Neuronal stem cell (in vitro differentiated cells): ENCODE measurements at regions not wholly inside any gene's neighbourhood (a gene's known extent, or its start where the extent isn't known, plus 50 kb on each side); places are given as distances from the start of the nearest gene placed in this dataset.
"Not testable (repeated sequence)": the region's sequence is repeated elsewhere in the genome, so short reads cannot be mapped to it uniquely, and the experiment has no call there.

ENCODE experiments used
- DNase-seq: peaks from one replicate; pipeline ENCODE4 v3.0.0-alpha.2; 2013; ENCODE audit warnings: low spot score
- H2AFZ ChIP-seq: one replicate; pipeline ENCODE4 v1.6.1; 2013; ENCODE audit warnings: mild to moderate bottlenecking, low read length, inconsistent platforms
- H2AK5ac ChIP-seq: 2 replicates; pipeline ENCODE4 v1.6.1; 2013; ENCODE audit warnings: low read depth, mild to moderate bottlenecking, inconsistent platforms, low read length, moderate library complexity, mixed read lengths
- H2BK120ac ChIP-seq: 2 replicates; pipeline ENCODE4 v1.6.1; 2013; ENCODE audit warnings: low read depth, mild to moderate bottlenecking, inconsistent platforms, low read length, moderate library complexity, mixed read lengths
- H2BK12ac ChIP-seq: one replicate; pipeline ENCODE4 v1.6.1; 2013; ENCODE audit warnings: low read length, inconsistent platforms
- H2BK15ac ChIP-seq: 2 replicates; pipeline ENCODE4 v1.6.1; 2013; ENCODE audit warnings: mild to moderate bottlenecking, low read length, inconsistent platforms, mixed read lengths
- H2BK5ac ChIP-seq: one replicate; pipeline ENCODE4 v1.6.1; 2013; ENCODE audit warnings: inconsistent platforms, mild to moderate bottlenecking, low read length, moderate library complexity
- H3K14ac ChIP-seq: one replicate; pipeline ENCODE4 v1.6.1; 2013; ENCODE audit warnings: low read length, inconsistent platforms
- H3K18ac ChIP-seq: 2 replicates; pipeline ENCODE4 v1.6.1; 2013; ENCODE audit warnings: low read length, inconsistent platforms
- H3K23ac ChIP-seq: 2 replicates; pipeline ENCODE4 v1.6.1; 2013; ENCODE audit warnings: low read depth, mild to moderate bottlenecking, mixed read lengths, low read length, inconsistent platforms; ENCODE audit not compliant: poor library complexity
- H3K27ac ChIP-seq: replicated peaks from 3 replicates; pipeline ENCODE4 v1.5.1; 2013; ENCODE audit warnings: low read length, inconsistent platforms
- H3K27me3 ChIP-seq, 3 experiments: 2 replicates each; pipeline ENCODE4 v1.6.1; 2013; ENCODE audit warnings: low read length in 3 of 3, mild to moderate bottlenecking in 2 of 3, inconsistent platforms in 1 of 3, low read depth in 1 of 3, mixed read lengths in 1 of 3, moderate library complexity in 1 of 3; ENCODE audit not compliant: control insufficient read depth in 3 of 3, insufficient read depth in 3 of 3
- H3K36me3 ChIP-seq, 2 donors: replicated peaks in 1 of 2; 2 replicates each; pipeline ENCODE4 v1.6.1; 2013; ENCODE audit warnings: low read length in 2 of 2; ENCODE audit not compliant: control insufficient read depth in 2 of 2, insufficient read depth in 2 of 2
- H3K4ac ChIP-seq: 2 replicates; pipeline ENCODE4 v1.6.1; 2013; ENCODE audit warnings: inconsistent platforms, mild to moderate bottlenecking, low read length, moderate library complexity
- H3K4me1 ChIP-seq, 2 donors: 1 replicate in 1 of 2; 2 replicates in 1 of 2; pipeline ENCODE4 v1.6.1; 2013; ENCODE audit warnings: low read length in 2 of 2, low read depth in 1 of 2; ENCODE audit not compliant: control insufficient read depth in 2 of 2, insufficient read depth in 1 of 2
- H3K4me2 ChIP-seq: one replicate; pipeline ENCODE4 v1.6.1; 2013; ENCODE audit warnings: mild to moderate bottlenecking, low read length, inconsistent platforms; ENCODE audit not compliant: insufficient read depth, poor library complexity, severe bottlenecking
- H3K4me3 ChIP-seq, 2 donors: 2 replicates each; pipeline ENCODE4 v1.5.1; 2013; ENCODE audit warnings: low read length in 2 of 2, mild to moderate bottlenecking in 2 of 2, inconsistent platforms in 1 of 2, moderate library complexity in 1 of 2
- H3K79me1 ChIP-seq: one replicate; pipeline ENCODE4 v1.6.1; 2013; ENCODE audit warnings: low read depth, mild to moderate bottlenecking, inconsistent platforms, low read length, moderate library complexity
- H3K9ac ChIP-seq: one replicate; pipeline ENCODE4 v1.6.1; 2013; ENCODE audit warnings: mild to moderate bottlenecking, low read depth, low read length, inconsistent platforms; ENCODE audit not compliant: poor library complexity
- H3K9me3 ChIP-seq, 2 donors: replicated peaks in 1 of 2; 2 replicates each; pipeline versions ENCODE3 to v1.6.1; 2013; ENCODE audit warnings: low read length in 2 of 2, mild to moderate bottlenecking in 2 of 2, inconsistent platforms in 1 of 2, low read depth in 1 of 2, mixed read lengths in 1 of 2, moderate library complexity in 1 of 2; ENCODE audit not compliant: control insufficient read depth in 2 of 2, insufficient read depth in 1 of 2
- H4K8ac ChIP-seq: one replicate; pipeline ENCODE4 v1.6.1; 2013; ENCODE audit warnings: low read depth, mild to moderate bottlenecking, inconsistent platforms, low read length, moderate library complexity
- H4K91ac ChIP-seq: one replicate; pipeline ENCODE4 v1.6.1; 2013; ENCODE audit warnings: low read length, low read depth, mild to moderate bottlenecking, inconsistent platforms; ENCODE audit not compliant: poor library complexity
- WGBS, 2 donors: extraction: QIAGEN DNeasy Blood & Tissue Kit; methylation state at CpG; one replicate each; pipeline ENCODE4 v1.1.7; 2013; ENCODE audit warnings: missing lambda C conversion rate in 2 of 2, mixed read lengths in 1 of 2; ENCODE audit not compliant: insufficient read length in 2 of 2, insufficient replicate concordance in 1 of 2; ENCODE audit errors: extremely low coverage in 2 of 2; 5-methylcytosine and 5-hydroxymethylcytosine counted together

DNA sequence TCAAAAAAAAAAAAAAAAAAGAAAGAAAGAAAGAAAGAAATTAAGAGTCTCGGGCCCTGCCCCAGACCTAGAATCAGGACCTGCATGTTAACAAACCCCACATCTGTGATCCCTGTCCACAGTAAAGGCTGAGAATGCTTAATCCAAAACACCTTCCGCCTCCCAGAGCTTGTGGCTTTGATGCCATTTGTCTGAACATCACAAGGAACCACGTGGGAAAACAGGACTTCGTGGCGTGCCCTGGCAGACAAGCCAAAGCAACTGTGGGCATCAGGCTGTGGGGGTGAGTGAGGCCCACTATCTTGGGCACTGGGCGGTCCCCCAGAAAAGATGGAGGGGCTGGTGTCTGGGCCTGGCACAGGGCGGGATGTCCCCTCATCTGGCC lies 173.4 kb upstream of the CIBAR2 start:
- H3K79me1 ChIP-seq: no peaks in the 10 kb centered on the region
- H3K4ac ChIP-seq: no peak overlapping the region
- H4K91ac ChIP-seq: peak overlapping the region; percentile 77
- no peak overlapping the region for H2BK120ac ChIP-seq
- H3K23ac ChIP-seq: peak overlapping the region; percentile 9
- no peak overlapping the region for H2BK5ac ChIP-seq
- peak overlapping the region; percentile 76 for H2BK15ac ChIP-seq
- H3K27ac ChIP-seq: no peak overlapping the region
- H3K14ac ChIP-seq: no peak overlapping the region
- peaks cover 0 to 2% of the 10 kb centered on the region in 2 donors for H3K9me3 ChIP-seq
- no peak for DNase-seq
- peak overlapping the region; percentile 72 for H2AK5ac ChIP-seq
- no peak overlapping the region for H3K4me3 ChIP-seq
- H3K4me2 ChIP-seq: no peak overlapping the region
- H2AFZ ChIP-seq: no peak overlapping the region
- no peaks in the 10 kb centered on the region for H3K36me3 ChIP-seq
- H3K4me1 ChIP-seq: peaks cover 13 to 47% of the 10 kb centered on the region in 2 donors
- no peak overlapping the region for H4K8ac ChIP-seq
- peaks cover 0 to 10% (median 0%) of the 10 kb centered on the region in 3 experiments for H3K27me3 ChIP-seq
- H3K9ac ChIP-seq: no peak overlapping the region
- peak overlapping the region; percentile 60 for H2BK12ac ChIP-seq
- no CpG with 5 or more reads among the region's 7 CpGs for WGBS, 2 donors
- H3K18ac ChIP-seq: peak overlapping the region; percentile 39

DNA sequence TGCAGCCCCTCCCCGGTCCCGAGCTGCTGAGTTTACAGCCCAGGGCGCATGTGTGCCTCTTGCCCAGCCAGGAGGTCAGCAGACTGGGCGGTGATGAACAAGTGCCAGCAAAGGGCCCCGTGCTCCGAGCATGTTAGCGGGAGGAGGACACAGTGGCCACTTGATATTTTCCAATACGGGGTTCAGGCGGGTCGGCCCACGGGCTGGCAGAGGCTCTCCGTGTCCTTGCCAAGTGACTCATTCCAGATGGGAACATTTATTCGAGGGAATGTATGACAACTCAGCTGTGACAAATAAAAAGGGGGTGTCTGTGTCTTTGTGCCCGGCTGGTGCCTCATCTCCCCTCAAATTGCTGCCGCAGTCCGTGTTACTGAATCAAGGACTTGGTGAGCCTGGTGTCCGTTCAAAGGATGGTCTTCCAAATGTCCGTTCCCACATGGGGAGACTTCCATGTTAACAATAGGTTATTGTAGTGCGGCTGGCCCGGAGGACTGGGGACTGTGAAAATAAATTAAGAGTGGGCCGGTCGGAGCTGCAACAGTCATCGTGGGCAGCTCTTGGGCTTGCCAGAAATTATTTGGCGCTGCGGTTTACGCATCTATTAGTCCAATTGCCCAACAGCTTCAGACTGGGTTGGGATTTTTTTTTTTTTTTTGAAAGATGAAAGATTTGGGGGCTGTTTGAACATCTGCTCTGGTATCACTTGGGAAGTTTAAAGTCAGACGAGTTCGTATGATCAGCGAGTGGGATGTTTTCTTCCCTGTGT lies 174.0 kb upstream of the CIBAR2 start:
- H3K4me3 ChIP-seq: no peak overlapping the region
- peak overlapping the region; percentile 39 for H3K18ac ChIP-seq
- H2BK15ac ChIP-seq: peak overlapping the region; percentile 76
- H4K91ac ChIP-seq: peak overlapping the region; percentile 77
- no peak overlapping the region for H3K9ac ChIP-seq
- no peak overlapping the region for H3K4ac ChIP-seq
- no CpG with 5 or more reads among the region's 29 CpGs for WGBS, 2 donors
- peak overlapping the region; percentile 72 for H2AK5ac ChIP-seq
- H3K9me3 ChIP-seq: peaks cover 0 to 3% of the 10 kb centered on the region in 2 donors
- H2BK12ac ChIP-seq: peak overlapping the region; percentile 60
- peaks cover 17 to 50% of the 10 kb centered on the region in 2 donors for H3K4me1 ChIP-seq
- H3K79me1 ChIP-seq: no peaks in the 10 kb centered on the region
- H3K27me3 ChIP-seq: peaks cover 0 to 15% (median 0%) of the 10 kb centered on the region in 3 experiments
- no peaks in the 10 kb centered on the region for H3K36me3 ChIP-seq
- no peak overlapping the region for H3K4me2 ChIP-seq
- no peak overlapping the region for H2BK5ac ChIP-seq
- no peak overlapping the region for H4K8ac ChIP-seq
- H2BK120ac ChIP-seq: no peak overlapping the region
- H3K23ac ChIP-seq: peak overlapping the region; percentile 9
- H2AFZ ChIP-seq: no peak overlapping the region
- H3K27ac ChIP-seq: no peak overlapping the region
- H3K14ac ChIP-seq: no peak overlapping the region
- DNase-seq: no peak

- Histone ChIP-seq H3K4me2 (no peak overlapping the region), H3K18ac (peak overlapping the region; percentile 24), H3K23ac (peak overlapping the region; percentile 15), H2BK120ac (no peak overlapping the region), H2AFZ (no peak overlapping the region), H4K91ac (no peak overlapping the region), H3K36me3 (no peaks in the 10 kb centered on the region), H2BK12ac (no peak overlapping the region), H3K4ac (no peak overlapping the region), H4K8ac (no peak overlapping the region), H3K9me3 (peaks cover 0 to 3% of the 10 kb centered on the region in 2 donors), H3K9ac (no peak overlapping the region), H2AK5ac (peak overlapping the region; percentile 25), H2BK15ac (no peak overlapping the region), H3K27me3 (peaks cover 0 to 15% (median 0%) of the 10 kb centered on the region in 3 experiments), H3K79me1 (no peaks in the 10 kb centered on the region), H3K4me3 (no peak overlapping the region), H3K14ac (no peak overlapping the region), H3K27ac (no peak overlapping the region), H3K4me1 (peaks cover 19 to 57% of the 10 kb centered on the region in 2 donors), H2BK5ac (no peak overlapping the region)
- DNase-seq: no peak
- WGBS, 2 donors: no CpG with 5 or more reads among the region's 34 CpGs
Measured at GRCh38 chr16:85286951-85287814, 174.9 kb upstream of the CIBAR2 start.

DNA sequence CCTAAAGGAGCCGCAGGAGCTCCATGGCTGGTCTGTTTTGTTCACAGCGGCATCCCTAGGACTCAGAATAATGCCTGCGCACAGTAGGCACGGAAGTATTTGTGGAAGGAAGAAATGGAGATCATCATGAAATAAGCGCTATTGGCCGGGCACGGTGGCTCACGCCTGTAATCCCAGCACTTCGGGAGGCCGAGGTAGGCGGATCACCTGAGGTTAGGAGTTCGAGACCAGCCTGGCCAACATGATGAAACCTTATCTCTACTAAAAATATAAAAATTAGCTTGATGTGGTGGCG lies 175.5 kb upstream of the CIBAR2 start:
- not testable (repeated sequence) for H2BK12ac ChIP-seq, H2AFZ ChIP-seq, DNase-seq, H2BK5ac ChIP-seq, H3K23ac ChIP-seq, H4K91ac ChIP-seq, H2BK15ac ChIP-seq, H4K8ac ChIP-seq, H3K18ac ChIP-seq, H3K14ac ChIP-seq, H3K27ac ChIP-seq, H3K4ac ChIP-seq, H3K4me3 ChIP-seq, H2BK120ac ChIP-seq, H3K9me3 ChIP-seq, H3K36me3 ChIP-seq, H3K4me2 ChIP-seq, H3K79me1 ChIP-seq
- WGBS, 2 donors: no CpG with 5 or more reads among the region's 13 CpGs
- Histone ChIP-seq H3K4me1 (peaks cover 19 to 55% of the 10 kb centered on the region in 2 donors), H3K9ac (peak overlapping the region; percentile 12), H2AK5ac (peak overlapping the region; percentile 25), H3K27me3 (peaks cover 0 to 15% (median 0%) of the 10 kb centered on the region in 3 experiments)
